GM12891 (cell line): ENCODE measurements at regions not wholly inside any gene's neighbourhood (a gene's known extent, or its start where the extent isn't known, plus 50 kb on each side); places are given as distances from the start of the nearest gene placed in this dataset.

Experiments
- POLR2A ChIP-seq: IDR thresholded peaks from 2 replicates; pipeline ENCODE4 v1.6.1; 2011; ENCODE audit warnings: low read depth, low read length, control low read depth
- POLR2AphosphoS5 ChIP-seq: IDR thresholded peaks from 2 replicates; pipeline ENCODE4 v1.6.1; 2011; ENCODE audit warnings: low read depth, low read length, control low read depth
- SPI1 ChIP-seq: IDR thresholded peaks from 2 replicates; pipeline ENCODE4 v1.6.1; 2011; ENCODE audit warnings: low read depth, low read length, control low read depth
- TAF1 ChIP-seq: IDR thresholded peaks from 2 replicates; pipeline ENCODE4 v1.6.1; 2011; ENCODE audit warnings: low read depth, low read length, control low read depth

DNA sequence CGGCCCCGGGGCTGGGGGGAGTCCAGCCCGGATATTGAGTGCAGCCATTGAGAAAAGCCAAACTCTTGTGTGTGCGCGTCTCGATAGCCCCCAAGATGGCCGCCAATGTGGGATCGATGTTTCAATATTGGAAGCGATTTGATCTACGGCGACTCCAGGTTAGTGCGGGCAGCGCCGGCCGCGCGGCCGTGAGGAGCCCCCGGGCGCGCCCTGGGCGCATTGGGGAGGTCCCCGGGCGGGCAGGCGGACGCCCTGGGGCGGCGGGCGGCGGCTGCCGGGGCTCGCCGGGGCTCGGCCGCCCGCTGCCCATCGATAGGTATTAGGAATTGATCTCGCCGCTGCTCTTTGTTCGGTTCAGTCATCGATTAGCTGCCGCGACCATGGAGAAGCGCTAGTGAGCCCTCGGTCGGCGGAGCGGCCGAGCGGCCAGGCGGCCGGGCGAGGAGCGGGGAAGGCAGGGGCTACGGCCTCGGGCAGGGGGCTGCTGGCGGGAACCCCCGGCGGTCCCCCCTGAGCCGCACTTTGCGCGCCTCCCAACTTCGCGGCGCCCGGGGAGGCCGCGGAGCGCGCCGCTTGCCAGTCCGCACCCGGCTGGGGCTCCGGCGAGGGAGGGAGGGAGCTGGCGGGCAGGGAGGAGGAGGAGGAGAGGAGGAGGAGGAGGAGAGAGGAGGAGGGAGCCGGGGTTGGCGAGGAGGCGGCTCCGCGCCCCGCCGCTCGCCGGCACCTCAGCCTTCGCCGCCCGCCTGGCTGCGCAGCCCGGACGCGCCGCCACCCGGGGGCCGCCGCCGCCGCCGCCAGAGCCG lies 113.9 kb upstream of the MYL2 start, which contains the start of gene CUX2:
- TF ChIP-seq TAF1 (no peak), POLR2A (no peak), POLR2AphosphoS5 (no peak), SPI1 (no peak)
